ENCODE measurements at regions not wholly inside any gene's neighbourhood (a gene's known extent, or its start where the extent isn't known, plus 50 kb on each side); places are given as distances from the start of the nearest gene placed in this dataset.

DNA sequence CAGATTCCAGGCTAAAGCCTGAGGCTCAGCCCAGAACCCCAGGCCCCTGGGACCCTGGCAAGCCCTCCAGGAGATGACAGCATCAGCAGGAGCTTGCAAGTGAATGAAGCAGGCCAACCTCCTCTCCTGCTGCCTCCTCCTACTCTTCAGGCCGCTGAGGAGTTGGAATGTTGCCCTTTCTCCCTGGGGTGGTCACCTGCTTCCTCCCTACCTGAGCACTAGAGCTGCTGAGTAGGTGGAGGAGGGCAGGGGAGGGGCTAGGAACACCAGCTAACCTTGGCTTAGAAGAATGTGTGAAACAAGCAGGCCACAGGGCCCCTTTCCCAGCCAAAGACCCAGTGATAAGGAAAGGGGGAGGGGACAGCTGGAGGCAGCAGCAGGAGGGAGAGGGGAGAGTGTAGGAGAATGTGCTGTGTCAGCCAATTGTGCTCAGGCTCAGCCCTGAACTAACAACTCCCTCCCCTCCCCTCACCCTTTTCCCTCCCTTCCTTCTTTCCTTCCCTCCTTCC lies 58.0 kb downstream of the PJA1 start:
- TF ChIP-seq GATA3 (IDR thresholded peaks at IDR 0.05; ENCODE audit: low read depth, low read length), result no peak
- TF ChIP-seq GATA2 (IDR thresholded peaks at IDR 0.05; ENCODE audit: low read depth, low read length), result no peak

All from SH-SY5Y (cell line).